ENCODE measurements at regions not wholly inside any gene's neighbourhood (a gene's known extent, or its start where the extent isn't known, plus 50 kb on each side); places are given as distances from the start of the nearest gene placed in this dataset.

GRCh38 chr4:59920416-59920815, 1279.7 kb upstream of the ADGRL3 start:
- no peak overlapping the region for H3K18ac ChIP-seq (ENCODE audit: insufficient read length, low read depth, low read length)
- Mint-ChIP-seq H3K9me3 (no peaks in the 10 kb centered on the region; a peak in 1 of 5 replicates), H3K27ac (no peak overlapping the region; a peak in 2 of 7 replicates), H3K36me3 (ENCODE audit: insufficient read depth in 1 of 3, low read depth in 3 of 3) (no peaks in the 10 kb centered on the region), H3K27me3 (ENCODE audit: low read depth) (no peaks in the 10 kb centered on the region), H3K4me3 (no peak overlapping the region), H3K4me1 (peaks cover 6 to 10% of the 10 kb centered on the region in 2 experiments)
- no peaks in the 10 kb centered on the region for H3K79me1 ChIP-seq (ENCODE audit: insufficient read depth, low read depth, low read length, poor library complexity, severe bottlenecking)
- no peak overlapping the region for H3K27ac ChIP-seq (ENCODE audit: insufficient read length, low read depth, low read length)
- no peak overlapping the region for H3K14ac ChIP-seq (ENCODE audit: insufficient read depth, low read length)
- H2BK20ac ChIP-seq (ENCODE audit: low read depth, low read length, poor library complexity, severe bottlenecking), result no peak overlapping the region
- H2BK5ac ChIP-seq (ENCODE audit: insufficient read length, low read length), result no peak overlapping the region
- no peaks in the 10 kb centered on the region for H3K23me2 ChIP-seq (ENCODE audit: insufficient read length, low read depth, low read length, poor library complexity, severe bottlenecking)
- no peak overlapping the region for H2BK120ac ChIP-seq (ENCODE audit: low read depth, low read length, poor library complexity, severe bottlenecking)
- H2AK5ac ChIP-seq (ENCODE audit: insufficient read length, low read length), result no peak overlapping the region
- no peak overlapping the region for H4K8ac ChIP-seq (replicated peaks; ENCODE audit: insufficient read length, low read depth, low read length)
- H3K4me2 ChIP-seq (ENCODE audit: insufficient read depth, insufficient read length, low read length), result no peak overlapping the region
- H4K20me1 ChIP-seq (ENCODE audit: control insufficient read depth, insufficient read depth, insufficient read length), result no peaks in the 10 kb centered on the region
- no peak overlapping the region for H3K9ac ChIP-seq (ENCODE audit: extremely low read depth, insufficient read length, low read length)
- H3K9me3 ChIP-seq (ENCODE audit: control insufficient read depth, low read depth, low read length), result no peaks in the 10 kb centered on the region
- TF ChIP-seq, protein P1, sequence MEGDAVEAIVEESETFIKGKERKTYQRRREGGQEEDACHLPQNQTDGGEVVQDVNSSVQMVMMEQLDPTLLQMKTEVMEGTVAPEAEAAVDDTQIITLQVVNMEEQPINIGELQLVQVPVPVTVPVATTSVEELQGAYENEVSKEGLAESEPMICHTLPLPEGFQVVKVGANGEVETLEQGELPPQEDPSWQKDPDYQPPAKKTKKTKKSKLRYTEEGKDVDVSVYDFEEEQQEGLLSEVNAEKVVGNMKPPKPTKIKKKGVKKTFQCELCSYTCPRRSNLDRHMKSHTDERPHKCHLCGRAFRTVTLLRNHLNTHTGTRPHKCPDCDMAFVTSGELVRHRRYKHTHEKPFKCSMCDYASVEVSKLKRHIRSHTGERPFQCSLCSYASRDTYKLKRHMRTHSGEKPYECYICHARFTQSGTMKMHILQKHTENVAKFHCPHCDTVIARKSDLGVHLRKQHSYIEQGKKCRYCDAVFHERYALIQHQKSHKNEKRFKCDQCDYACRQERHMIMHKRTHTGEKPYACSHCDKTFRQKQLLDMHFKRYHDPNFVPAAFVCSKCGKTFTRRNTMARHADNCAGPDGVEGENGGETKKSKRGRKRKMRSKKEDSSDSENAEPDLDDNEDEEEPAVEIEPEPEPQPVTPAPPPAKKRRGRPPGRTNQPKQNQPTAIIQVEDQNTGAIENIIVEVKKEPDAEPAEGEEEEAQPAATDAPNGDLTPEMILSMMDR (conservative IDR thresholded peaks at IDR 0.05), result peak; percentile 33; the same call in 1 of the 3 replicates
- H2BK12ac ChIP-seq (ENCODE audit: insufficient read length, low read depth, low read length), result no peak overlapping the region
- H3K79me2 ChIP-seq (ENCODE audit: insufficient read depth, low read length), result no peaks in the 10 kb centered on the region
- no peak overlapping the region for H3K23ac ChIP-seq (ENCODE audit: insufficient read length, low read depth, low read length)
- no CpG with 5 or more reads among the region's 3 CpGs for WGBS (ENCODE audit: extremely low coverage, insufficient read length, low lambda C conversion rate)
- H2AFZ ChIP-seq (ENCODE audit: low read length), result no peak overlapping the region
- no peak overlapping the region for H3K56ac ChIP-seq (ENCODE audit: insufficient read length, low read depth, low read length)
- no peak overlapping the region for H4K91ac ChIP-seq (ENCODE audit: insufficient read length, low read depth, low read length)
- no peak overlapping the region for H4K5ac ChIP-seq (ENCODE audit: insufficient read length, low read depth, low read length)
- no peaks in the 10 kb centered on the region; the same call in 1 of the 2 replicates for H3K4me1 ChIP-seq (ENCODE audit: insufficient read depth, low read length)
- H3K4ac ChIP-seq (ENCODE audit: low read depth, low read length), result no peak overlapping the region
- H2BK15ac ChIP-seq (ENCODE audit: low read depth, low read length), result no peak overlapping the region
- H3K27me3 ChIP-seq (ENCODE audit: insufficient read depth, low read length), result no peaks in the 10 kb centered on the region
- no peak overlapping the region for H3T11ph ChIP-seq (ENCODE audit: low read length)
- peak; percentile 33 for DNase-seq

All from H9 (cell line).